ENCODE measurements at regions not wholly inside any gene's neighbourhood (a gene's known extent, or its start where the extent isn't known, plus 50 kb on each side); places are given as distances from the start of the nearest gene placed in this dataset.

DNA sequence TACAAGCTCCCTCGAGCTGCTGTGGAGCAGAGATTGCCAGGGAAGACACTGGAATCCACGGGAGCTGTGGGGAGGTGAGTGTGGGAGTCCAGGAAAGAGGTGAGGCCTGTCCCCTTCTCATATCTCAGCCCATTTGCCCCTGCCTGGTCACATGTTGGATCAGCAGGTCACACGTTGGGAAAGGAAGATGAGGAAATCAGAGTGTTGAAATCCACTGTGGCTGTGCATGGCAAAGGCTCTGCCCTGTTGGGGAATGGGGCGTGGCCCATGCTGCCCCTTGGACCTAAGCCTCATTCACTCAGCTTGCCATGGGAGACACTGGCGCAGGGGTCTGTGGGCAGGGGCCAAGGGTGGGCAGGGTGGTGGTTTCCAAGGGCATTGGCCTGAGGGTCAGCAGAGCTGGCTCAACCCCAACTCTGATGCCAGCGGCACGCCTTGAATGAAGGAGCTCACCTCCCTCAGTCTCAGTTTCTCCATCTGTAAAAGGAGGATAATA lies 85.4 kb upstream of the CPEB4 start (continued):
- TF ChIP-seq, protein P1, sequence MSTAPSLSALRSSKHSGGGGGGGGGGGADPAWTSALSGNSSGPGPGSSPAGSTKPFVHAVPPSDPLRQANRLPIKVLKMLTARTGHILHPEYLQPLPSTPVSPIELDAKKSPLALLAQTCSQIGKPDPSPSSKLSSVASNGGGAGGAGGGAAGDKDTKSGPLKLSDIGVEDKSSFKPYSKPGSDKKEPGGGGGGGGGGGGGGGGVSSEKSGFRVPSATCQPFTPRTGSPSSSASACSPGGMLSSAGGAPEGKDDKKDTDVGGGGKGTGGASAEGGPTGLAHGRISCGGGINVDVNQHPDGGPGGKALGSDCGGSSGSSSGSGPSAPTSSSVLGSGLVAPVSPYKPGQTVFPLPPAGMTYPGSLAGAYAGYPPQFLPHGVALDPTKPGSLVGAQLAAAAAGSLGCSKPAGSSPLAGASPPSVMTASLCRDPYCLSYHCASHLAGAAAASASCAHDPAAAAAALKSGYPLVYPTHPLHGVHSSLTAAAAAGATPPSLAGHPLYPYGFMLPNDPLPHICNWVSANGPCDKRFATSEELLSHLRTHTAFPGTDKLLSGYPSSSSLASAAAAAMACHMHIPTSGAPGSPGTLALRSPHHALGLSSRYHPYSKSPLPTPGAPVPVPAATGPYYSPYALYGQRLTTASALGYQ (CRISPR knock-in tag; IDR thresholded peaks at IDR 0.05): 0 out of 2 replicates have a peak, but pooled peaks have one; percentile 20
- TF ChIP-seq GTF3A (CRISPR knock-in tag; conservative IDR thresholded peaks at IDR 0.05): no peak
- no peak for TF ChIP-seq SNAPC2 (CRISPR knock-in tag; IDR thresholded peaks at IDR 0.05)
- 0 out of 2 replicates have a peak, but pooled peaks have one; percentile 31 for TF ChIP-seq TP53 (CRISPR knock-in tag; conservative IDR thresholded peaks at IDR 0.05)

DNA sequence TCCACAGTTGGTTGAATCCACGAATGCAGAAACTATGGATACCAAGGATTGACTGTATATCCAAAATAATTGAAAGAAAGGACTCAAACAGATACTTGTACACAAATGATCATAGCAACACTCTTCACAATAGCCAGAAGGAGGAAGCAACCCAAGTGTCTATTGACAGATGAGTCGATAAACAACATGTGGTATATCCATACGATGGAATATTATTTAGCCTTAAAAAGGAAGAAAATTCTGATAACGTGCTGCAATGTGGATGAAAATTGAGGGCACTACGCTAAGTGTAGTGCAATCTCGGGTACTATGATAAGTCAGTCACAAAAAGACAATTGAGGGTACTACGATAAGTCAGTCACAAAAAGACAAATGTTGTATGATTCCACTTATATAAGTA lies 83.6 kb upstream of the CPEB4 start:
- intact Hi-C loops (cut with micrococcal nuclease; ENCODE audit: unreplicated experiment): no loop called here
- Histone ChIP-seq H3K27me3 (ENCODE audit: control insufficient read depth in 1 of 2, insufficient read depth in 2 of 2, low read length in 2 of 2) (no peaks in the 10 kb centered on the region), H3K79me2 (ENCODE audit: insufficient read depth, low read length) (no peaks in the 10 kb centered on the region), H3K4me3 (replicated peaks in 1 of 3; ENCODE audit: insufficient read depth in 1 of 3, low read depth in 2 of 3, low read length in 3 of 3) (no peak overlapping the region), H3K9ac (ENCODE audit: insufficient read depth, low read depth, low read length) (no peak overlapping the region), H3K36me3 (replicated peaks in 1 of 2; ENCODE audit: control insufficient read depth in 1 of 2, insufficient read depth in 2 of 2, low read length in 2 of 2) (no peaks in the 10 kb centered on the region), H2AFZ (ENCODE audit: low read length) (no peak overlapping the region), H4K20me1 (ENCODE audit: insufficient read depth, low read length) (no peaks in the 10 kb centered on the region), H3K27ac (ENCODE audit: extremely low read length, insufficient read depth, low read length) (no peak overlapping the region), H3K4me1 (ENCODE audit: insufficient read depth, low read length) (peaks cover 79% of the 10 kb centered on the region), H3K9me3 (ENCODE audit: low read length) (no peaks in the 10 kb centered on the region), H3K4me2 (ENCODE audit: low read depth, low read length) (no peak overlapping the region)
- no TSS peak for BruUV-seq (replicated peaks)
- in situ Hi-C loops (cut with HindIII; ENCODE audit: extremely low pct_ligation_motif_present, low pct_unique_long_range_greater_than_20kb): no loop called here
- POLR2A ChIA-PET: no interaction called here
- CTCF ChIA-PET (ENCODE audit: low intra/inter-chr PET ratio, low total read pairs): no interaction called here
- ATAC-seq (no peak), DNase-seq (ENCODE audit: low spot score) (no peak), FAIRE-seq (no peak)
- WGBS (ENCODE audit: low lambda C conversion rate): 96% methylated on average over 7 of the region's 7 CpGs
- TF ChIP-seq, protein P2, sequence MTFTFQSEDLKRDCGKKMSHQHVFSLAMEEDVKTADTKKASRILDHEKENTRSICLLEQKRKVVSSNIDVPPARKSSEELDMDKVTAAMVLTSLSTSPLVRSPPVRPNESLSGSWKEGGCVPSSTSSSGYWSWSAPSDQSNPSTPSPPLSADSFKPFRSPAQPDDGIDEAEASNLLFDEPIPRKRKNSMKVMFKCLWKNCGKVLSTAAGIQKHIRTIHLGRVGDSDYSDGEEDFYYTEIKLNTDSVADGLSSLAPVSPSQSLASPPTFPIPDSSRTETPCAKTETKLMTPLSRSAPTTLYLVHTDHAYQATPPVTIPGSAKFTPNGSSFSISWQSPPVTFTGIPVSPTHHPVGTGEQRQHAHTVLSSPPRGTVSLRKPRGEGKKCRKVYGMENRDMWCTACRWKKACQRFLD (CRISPR knock-in tag; IDR thresholded peaks at IDR 0.05; ENCODE audit: borderline replicate concordance): no peak
- TF ChIP-seq ZFP90 (CRISPR knock-in tag; IDR thresholded peaks at IDR 0.05; ENCODE audit: borderline replicate concordance): no peak
- TF ChIP-seq, protein P3, sequence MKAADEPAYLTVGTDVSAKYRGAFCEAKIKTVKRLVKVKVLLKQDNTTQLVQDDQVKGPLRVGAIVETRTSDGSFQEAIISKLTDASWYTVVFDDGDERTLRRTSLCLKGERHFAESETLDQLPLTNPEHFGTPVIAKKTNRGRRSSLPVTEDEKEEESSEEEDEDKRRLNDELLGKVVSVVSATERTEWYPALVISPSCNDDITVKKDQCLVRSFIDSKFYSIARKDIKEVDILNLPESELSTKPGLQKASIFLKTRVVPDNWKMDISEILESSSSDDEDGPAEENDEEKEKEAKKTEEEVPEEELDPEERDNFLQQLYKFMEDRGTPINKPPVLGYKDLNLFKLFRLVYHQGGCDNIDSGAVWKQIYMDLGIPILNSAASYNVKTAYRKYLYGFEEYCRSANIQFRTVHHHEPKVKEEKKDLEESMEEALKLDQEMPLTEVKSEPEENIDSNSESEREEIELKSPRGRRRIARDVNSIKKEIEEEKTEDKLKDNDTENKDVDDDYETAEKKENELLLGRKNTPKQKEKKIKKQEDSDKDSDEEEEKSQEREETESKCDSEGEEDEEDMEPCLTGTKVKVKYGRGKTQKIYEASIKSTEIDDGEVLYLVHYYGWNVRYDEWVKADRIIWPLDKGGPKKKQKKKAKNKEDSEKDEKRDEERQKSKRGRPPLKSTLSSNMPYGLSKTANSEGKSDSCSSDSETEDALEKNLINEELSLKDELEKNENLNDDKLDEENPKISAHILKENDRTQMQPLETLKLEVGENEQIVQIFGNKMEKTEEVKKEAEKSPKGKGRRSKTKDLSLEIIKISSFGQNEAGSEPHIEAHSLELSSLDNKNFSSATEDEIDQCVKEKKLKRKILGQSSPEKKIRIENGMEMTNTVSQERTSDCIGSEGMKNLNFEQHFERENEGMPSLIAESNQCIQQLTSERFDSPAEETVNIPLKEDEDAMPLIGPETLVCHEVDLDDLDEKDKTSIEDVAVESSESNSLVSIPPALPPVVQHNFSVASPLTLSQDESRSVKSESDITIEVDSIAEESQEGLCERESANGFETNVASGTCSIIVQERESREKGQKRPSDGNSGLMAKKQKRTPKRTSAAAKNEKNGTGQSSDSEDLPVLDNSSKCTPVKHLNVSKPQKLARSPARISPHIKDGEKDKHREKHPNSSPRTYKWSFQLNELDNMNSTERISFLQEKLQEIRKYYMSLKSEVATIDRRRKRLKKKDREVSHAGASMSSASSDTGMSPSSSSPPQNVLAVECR (CRISPR knock-in tag; IDR thresholded peaks at IDR 0.05; ENCODE audit: borderline replicate concordance): no peak
- no peak for TF ChIP-seq HOXA9 (CRISPR knock-in tag; IDR thresholded peaks at IDR 0.05; ENCODE audit: borderline replicate concordance)
- TF ChIP-seq ARID2 (CRISPR knock-in tag; IDR thresholded peaks at IDR 0.05; ENCODE audit: borderline replicate concordance): no peak

All from HepG2 (cell line).